HG03159 (cell line): ENCODE measurements at regions not wholly inside any gene's neighbourhood (a gene's known extent, or its start where the extent isn't known, plus 50 kb on each side); places are given as distances from the start of the nearest gene placed in this dataset.
"Not testable (repeated sequence)": the region's sequence is repeated elsewhere in the genome, so short reads cannot be mapped to it uniquely, and the experiment has no call there.

ENCODE experiments used
- ATAC-seq: cut with Tn5 transposase; IDR thresholded peaks from one replicate; pipeline ENCODE4 v1.9.1; 2021; ENCODE audit warnings: mild to moderate bottlenecking, moderate library complexity; ENCODE audit not compliant: unreplicated experiment

GRCh38 chr2:13654416-13654815, 937.7 kb downstream of the TRIB2 start:
- no peak for ATAC-seq

DNA sequence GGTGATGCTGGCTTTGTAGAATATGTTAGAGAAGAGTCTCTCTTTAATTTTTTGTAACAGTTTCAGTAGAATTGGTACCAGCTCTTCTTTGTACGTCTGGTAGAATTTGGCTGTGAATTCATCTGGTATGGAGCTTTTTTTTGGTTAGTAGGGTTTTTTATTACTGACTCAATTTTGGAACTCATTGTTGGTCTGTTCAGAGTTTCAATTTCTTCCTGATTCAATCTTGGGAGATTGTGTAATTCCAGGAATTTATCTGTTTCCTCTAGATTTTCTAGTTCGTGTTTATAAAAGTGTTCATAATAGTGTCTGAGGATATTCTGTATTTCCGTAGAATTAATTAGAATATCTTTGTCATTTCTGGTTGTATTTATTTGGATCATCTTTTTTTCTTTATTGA, 943.5 kb downstream of the TRIB2 start:
- no peak for ATAC-seq

DNA sequence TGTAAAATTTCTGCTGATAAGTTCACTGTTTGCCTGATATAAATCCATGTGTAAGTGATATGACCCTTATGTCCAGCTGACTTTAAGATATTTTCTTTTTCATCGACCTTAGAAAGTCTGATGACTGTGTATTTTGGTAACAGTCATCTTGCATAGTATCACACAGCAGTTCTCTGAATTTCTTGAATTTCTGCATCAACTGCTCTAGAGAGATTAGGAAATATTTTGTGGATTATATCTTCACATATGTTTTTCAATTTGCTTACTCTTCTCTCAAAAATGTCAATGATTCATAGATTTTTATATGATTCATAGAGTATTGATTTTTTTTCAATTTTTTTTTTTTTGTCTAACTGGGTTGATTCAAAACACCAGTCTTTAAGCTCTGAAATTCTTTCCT, 945.3 kb downstream of the TRIB2 start:
- ATAC-seq: no peak

DNA sequence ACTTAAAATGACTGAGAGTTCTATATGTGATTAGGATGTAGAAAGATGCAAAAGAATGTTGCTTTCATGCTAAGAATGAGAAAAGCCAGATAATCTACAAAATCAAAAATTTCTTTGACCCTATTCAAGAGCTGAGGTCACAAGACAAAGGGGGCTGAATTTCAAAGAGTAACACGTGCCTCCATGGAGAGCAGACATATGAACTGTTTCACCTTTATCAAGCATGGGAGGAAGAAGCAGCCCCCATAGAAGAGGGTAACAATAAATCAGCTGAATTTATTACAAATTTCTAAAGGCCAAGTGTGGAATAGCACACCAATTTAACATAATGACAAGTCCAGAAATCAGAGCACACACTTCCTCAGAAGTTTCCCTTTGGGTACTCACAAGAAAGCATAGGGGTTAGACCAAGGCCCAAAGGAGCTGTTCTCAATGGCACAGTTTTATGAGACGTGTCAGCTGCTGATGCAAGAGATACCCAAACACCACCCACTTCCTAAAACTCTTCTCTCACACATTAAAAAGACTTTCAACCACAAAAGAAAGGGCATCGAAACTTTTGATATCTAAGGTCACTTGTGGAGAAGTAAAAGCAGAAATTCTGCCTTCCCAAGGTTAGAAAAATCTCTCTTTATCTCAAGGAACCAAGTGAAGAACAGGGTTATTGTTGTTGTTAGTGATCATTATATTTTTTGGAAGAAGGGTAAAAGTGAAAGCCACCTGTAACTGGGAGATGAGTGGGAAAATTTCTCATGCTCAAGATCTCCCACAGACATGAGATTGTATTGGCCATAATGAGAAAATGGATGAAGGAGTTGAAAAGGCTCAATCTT, 950.1 kb downstream of the TRIB2 start:
- ATAC-seq: peak; percentile 85

DNA sequence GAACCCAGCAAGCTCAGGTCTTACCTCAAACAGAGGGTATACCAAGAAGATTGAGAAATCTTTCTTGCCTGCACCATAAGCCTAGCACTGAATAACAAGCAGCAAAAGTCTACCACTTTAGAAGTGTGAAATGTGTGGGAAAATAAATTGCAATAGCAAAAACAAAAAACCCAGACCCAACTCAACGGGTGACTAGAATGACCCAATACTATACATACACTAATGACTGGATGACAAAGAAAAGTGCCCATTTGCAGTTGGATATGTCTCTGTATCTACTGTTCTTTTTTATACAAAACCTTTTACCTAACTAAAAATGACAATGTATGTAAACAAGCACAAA, 950.6 kb downstream of the TRIB2 start:
- peak; percentile 6 for ATAC-seq

- no peak for ATAC-seq
These were observed 952.9 kb downstream of the TRIB2 start for GRCh38 chr2:13669607-13670006.

GRCh38 chr2:13673821-13674220, 957.1 kb downstream of the TRIB2 start:
- not testable (repeated sequence) for ATAC-seq

DNA sequence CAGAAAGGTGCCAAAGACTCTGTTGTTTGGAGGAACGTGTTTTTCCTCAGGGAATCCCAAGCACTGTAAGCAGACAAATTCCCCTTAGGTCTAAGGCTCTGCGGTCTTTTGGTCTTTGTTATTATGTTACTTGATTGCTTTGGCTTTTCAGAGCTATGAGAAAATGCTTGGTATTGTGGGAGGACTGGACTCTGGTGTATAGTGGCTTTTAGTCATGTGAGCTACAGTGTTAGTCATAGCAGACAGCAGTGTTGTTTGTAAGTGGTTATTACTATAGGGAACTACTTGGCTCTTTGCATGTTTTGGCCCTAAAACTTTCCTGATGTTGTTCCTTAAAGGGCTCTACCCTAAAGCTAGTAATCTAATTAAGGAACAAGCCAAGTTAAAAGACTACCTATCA, 956.2 kb upstream of the LRATD1 start:
- no peak for ATAC-seq

DNA sequence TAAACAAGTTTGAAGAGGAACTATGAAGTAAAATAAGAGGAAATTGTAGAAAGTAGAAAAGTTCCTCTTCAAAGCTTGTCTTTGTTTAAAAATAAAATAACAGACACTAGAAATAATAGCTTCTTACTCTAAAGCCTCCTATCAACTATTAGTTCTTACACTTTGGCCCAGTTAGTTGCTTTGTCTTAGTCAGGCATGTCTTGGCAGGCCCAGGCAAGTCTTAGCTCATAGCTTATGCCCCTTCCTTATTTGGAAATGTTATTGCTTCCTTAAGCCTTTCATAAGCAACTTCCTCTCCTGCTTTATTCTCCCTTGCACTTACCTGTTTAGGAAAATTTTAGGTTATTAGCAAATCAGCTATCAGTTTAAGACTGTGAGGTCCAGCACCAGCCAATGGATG, 950.6 kb upstream of the LRATD1 start:
- ATAC-seq: no peak

DNA sequence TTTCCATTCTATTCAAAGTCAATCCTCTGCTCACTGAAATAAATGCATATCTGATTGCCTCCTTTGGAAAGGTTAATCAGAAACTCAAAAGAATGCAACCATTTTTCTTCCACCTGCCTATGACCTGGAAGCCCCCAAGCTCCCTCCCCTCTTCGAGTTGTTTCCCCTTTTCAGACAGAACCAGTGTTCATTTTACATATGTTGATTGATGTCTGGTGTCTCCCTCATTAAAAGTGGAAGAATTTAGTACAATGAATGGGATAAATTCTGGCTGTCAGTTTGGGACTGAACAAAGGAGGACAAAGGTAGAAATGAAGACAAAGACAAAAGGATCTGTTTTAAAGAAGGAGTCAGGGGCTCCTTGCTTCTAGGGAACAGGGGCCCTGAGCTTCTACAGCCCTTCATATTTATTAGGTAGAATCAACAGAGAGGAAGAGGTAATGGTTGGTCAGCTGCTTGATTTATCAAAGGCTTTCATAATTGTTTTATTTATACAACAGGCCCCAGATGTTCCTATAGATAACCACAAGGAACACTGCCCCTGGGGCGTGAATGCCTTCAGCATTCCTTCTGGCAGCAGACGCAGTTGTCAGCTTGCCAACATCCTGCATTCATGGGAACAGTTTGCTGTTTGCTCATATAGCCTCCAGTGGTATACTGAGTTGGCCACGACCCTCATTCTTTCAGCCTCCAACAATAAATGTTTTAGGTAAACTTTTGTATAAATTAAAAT, 949.8 kb upstream of the LRATD1 start:
- no peak for ATAC-seq

DNA sequence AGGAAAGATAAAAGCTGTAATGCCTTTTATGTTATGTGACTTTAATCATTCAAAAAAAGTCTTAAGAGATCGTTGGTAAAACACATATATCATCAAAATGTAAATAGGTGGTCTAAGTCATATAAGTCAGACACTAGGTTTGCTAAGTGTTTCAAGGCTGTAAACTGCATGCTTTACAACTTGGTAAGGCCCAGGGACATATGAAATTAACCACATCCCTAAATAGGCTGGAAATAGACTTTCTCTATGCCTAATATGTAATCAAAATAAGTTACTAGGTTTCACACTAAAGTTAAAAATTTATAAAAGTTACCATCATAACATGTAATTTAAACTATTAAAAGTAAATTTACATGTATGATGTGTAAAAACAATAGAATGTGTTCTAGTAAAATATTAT, 946.3 kb upstream of the LRATD1 start:
- peak; percentile 80 for ATAC-seq

GRCh38 chr2:13694673-13695072, 937.8 kb upstream of the LRATD1 start:
- no peak for ATAC-seq

GRCh38 chr2:13696601-13697000, 935.9 kb upstream of the LRATD1 start:
- ATAC-seq: no peak

GRCh38 chr2:13698847-13699246, 933.7 kb upstream of the LRATD1 start:
- no peak for ATAC-seq

DNA sequence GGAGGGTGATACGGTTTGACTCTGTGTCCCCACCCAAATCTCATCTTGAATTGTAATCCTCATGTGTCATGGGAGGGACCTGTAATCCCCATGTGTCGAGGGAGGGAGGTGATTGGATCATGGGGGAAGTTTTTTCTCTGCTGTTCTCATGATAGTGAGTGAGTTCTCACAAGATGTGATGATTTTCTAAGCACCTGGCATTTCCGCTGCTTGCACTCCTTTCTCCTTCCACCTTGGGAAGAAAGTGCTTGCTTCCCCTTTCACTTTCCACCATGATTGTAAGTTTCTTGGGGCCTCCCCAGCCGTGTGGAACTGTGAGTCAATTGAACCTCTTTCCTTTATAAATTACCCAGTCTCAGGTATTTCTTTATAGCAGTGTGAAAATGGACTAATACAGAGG, 932.6 kb upstream of the LRATD1 start:
- ATAC-seq: not testable (repeated sequence)

DNA sequence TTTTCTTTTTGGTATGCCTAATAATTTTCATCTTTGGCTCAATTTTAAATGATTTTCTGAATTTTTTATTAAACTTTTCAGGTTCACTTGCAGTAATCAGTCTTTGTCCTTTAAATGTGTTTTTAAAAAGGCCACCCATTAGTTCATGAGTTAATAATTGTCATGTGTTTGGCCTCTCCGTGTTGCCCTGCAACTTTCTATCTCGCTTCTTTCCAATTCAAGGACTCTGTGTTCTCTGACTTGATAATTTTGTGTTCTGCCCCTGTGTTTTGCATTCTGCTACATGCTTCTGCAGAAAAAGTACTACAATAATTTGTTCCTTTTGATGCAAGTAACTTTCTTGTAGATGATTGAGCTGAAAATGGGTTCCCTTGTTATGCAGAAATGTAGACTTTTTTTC, 921.4 kb upstream of the LRATD1 start:
- no peak for ATAC-seq

GRCh38 chr2:13714466-13714865, 918.1 kb upstream of the LRATD1 start:
- ATAC-seq: no peak

GRCh38 chr2:13725945-13726344, 906.6 kb upstream of the LRATD1 start:
- no peak for ATAC-seq

GRCh38 chr2:13745330-13745729, 887.2 kb upstream of the LRATD1 start:
- no peak for ATAC-seq

DNA sequence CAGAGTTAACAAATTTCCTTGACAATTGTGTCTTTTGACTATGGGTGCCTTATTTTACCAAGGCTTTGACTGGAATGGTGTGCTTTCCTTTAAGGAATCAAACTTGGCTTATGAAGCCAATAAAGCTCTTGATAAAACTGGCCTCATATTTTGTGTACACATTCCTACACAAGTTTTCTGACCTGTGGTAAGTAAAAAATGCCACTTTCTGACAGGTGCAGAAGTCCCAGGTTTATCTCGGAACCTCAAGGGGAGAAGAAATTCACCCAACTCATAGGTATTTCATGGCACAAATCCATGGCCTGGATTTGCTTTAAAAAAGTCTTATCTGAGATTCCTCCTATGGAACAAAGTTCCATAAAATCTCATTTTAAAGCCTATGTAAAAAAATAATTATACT, 880.6 kb upstream of the LRATD1 start:
- no peak for ATAC-seq

- ATAC-seq: no peak
These were observed 874.1 kb upstream of the LRATD1 start for GRCh38 chr2:13758412-13758811.

- ATAC-seq: no peak
These were observed 864.2 kb upstream of the LRATD1 start for GRCh38 chr2:13768274-13768673.
